Endothelial cell of umbilical vein (primary cell): ENCODE measurements at regions not wholly inside any gene's neighbourhood (a gene's known extent, or its start where the extent isn't known, plus 50 kb on each side); places are given as distances from the start of the nearest gene placed in this dataset.

Experiments used
- BruUV-seq: library from RNA; stranded (reverse); fragments of 400-500 nt; replicated peaks from 2 replicates; lab custom pipeline; 2021; lab: Mats Ljungman, UMichigan
- CTCF ChIA-PET: fragments of 300-600, 350-600 bp; sonication (Branson Sonifier 250); formaldehyde crosslinking; loops from one replicate; lab custom pipeline; 2021; ENCODE audit warnings: antibody characterized with exemption, inconsistent platforms; lab: Charles Lee
- POLR2A ChIA-PET: fragments of 300-600, 350-600 bp; sonication (Branson Sonifier 250); formaldehyde crosslinking; loops from one replicate; lab custom pipeline; 2021; ENCODE audit warnings: antibody characterized with exemption, inconsistent platforms; lab: Charles Lee
- DNase-seq: peaks from one replicate; pipeline ENCODE4 v3.0.0-alpha.2; 2011; ENCODE audit warnings: low read depth, low spot score
- FAIRE-seq: peaks from 2 replicates; lab custom pipeline; 2011; peaks lifted over from hg19 to GRCh38; lab: Jason Lieb, UNC
- H2AFZ ChIP-seq: 2 replicates; pipeline ENCODE4 v1.6.0; 2012; ENCODE audit warnings: low read depth, low read length, control low read depth, inconsistent platforms
- H3K27ac ChIP-seq: 2 replicates; pipeline ENCODE4 v1.5.1; 2011; ENCODE audit warnings: low read depth, mild to moderate bottlenecking, control low read depth, low read length, moderate library complexity; ENCODE audit not compliant: insufficient read depth
- H3K27me3 ChIP-seq, 2 experiments: 2 replicates each; pipeline versions ENCODE4 v1.6.0 to v1.6.1; 2011; ENCODE audit warnings: low read length in 2 of 2, mixed read lengths in 1 of 2; ENCODE audit not compliant: control insufficient read depth in 2 of 2, insufficient read depth in 2 of 2
- H3K36me3 ChIP-seq, 2 experiments: 2 replicates in 1 of 2; 3 replicates in 1 of 2; pipeline ENCODE4 v1.5.1; 2011; ENCODE audit warnings: low read length in 2 of 2, mild to moderate bottlenecking in 1 of 2, moderate library complexity in 1 of 2; ENCODE audit not compliant: control insufficient read depth in 2 of 2, insufficient read depth in 2 of 2; ENCODE audit errors: extremely low read depth in 1 of 2
- H3K4me1 ChIP-seq: 3 replicates; pipeline ENCODE4 v1.5.1; 2011; ENCODE audit warnings: mild to moderate bottlenecking, low read length; ENCODE audit not compliant: control insufficient read depth, insufficient read depth; ENCODE audit errors: extremely low read depth
- H3K4me2 ChIP-seq: 2 replicates; pipeline ENCODE4 v1.6.1; 2011; ENCODE audit warnings: low read length, control low read depth, mixed read lengths; ENCODE audit not compliant: insufficient read depth
- H3K4me3 ChIP-seq, 3 experiments: fragments of 200-600 bp in 1 of 3; sonication (generic), shearing (Covaris generic) in 1 of 3; replicated peaks in 1 of 3; 2 replicates each; pipeline ENCODE4 v1.5.1; 2011 to 2016; ENCODE audit warnings: control low read depth in 3 of 3, low read length in 3 of 3, mild to moderate bottlenecking in 2 of 3, inconsistent platforms in 1 of 3, low read depth in 1 of 3, moderate library complexity in 1 of 3; ENCODE audit not compliant: insufficient read depth in 1 of 3
- H3K79me2 ChIP-seq: 2 replicates; pipeline ENCODE4 v1.6.0; 2012; ENCODE audit warnings: low read length, inconsistent platforms; ENCODE audit not compliant: control insufficient read depth, insufficient read depth
- H3K9ac ChIP-seq: replicated peaks from 2 replicates; pipeline ENCODE3; 2011; ENCODE audit warnings: low read length, control low read depth; ENCODE audit not compliant: insufficient read depth; ENCODE audit errors: extremely low read depth
- H3K9me1 ChIP-seq: replicated peaks from 3 replicates; pipeline ENCODE4 v1.6.0; 2011; ENCODE audit warnings: mild to moderate bottlenecking, low read length; ENCODE audit not compliant: control insufficient read depth, insufficient read depth; ENCODE audit errors: extremely low read depth
- H3K9me3 ChIP-seq: replicated peaks from 2 replicates; pipeline ENCODE4 v1.5.1; 2012; ENCODE audit warnings: low read length, inconsistent platforms; ENCODE audit not compliant: control insufficient read depth, insufficient read depth
- H4K20me1 ChIP-seq: replicated peaks from 2 replicates; pipeline ENCODE3; 2011; ENCODE audit warnings: mild to moderate bottlenecking, low read length; ENCODE audit not compliant: control insufficient read depth, insufficient read depth; ENCODE audit errors: extremely low read depth
- CTCF ChIP-seq, 2 donors: IDR thresholded peaks; 1 replicate in 1 of 2; 2 replicates in 1 of 2; pipeline ENCODE4 v1.5.1; 2011; ENCODE audit warnings: low read length in 2 of 2, mild to moderate bottlenecking in 2 of 2, moderate library complexity in 2 of 2, control low read depth in 1 of 2, inconsistent platforms in 1 of 2, low read depth in 1 of 2; ENCODE audit not compliant: insufficient read depth in 1 of 2; ENCODE audit errors: extremely low read depth in 1 of 2
- EZH2 ChIP-seq: IDR thresholded peaks from 2 replicates; pipeline ENCODE4 v1.6.1; 2012; ENCODE audit warnings: borderline replicate concordance, low read depth, mild to moderate bottlenecking, moderate library complexity, low read length, inconsistent platforms; ENCODE audit not compliant: severe bottlenecking
- FOS ChIP-seq: IDR thresholded peaks from 2 replicates; pipeline ENCODE4 v1.6.1; 2011; ENCODE audit warnings: mild to moderate bottlenecking, low read length, moderate library complexity, borderline replicate concordance; ENCODE audit not compliant: insufficient read depth
- GATA2 ChIP-seq: IDR thresholded peaks from 2 replicates; pipeline ENCODE4 v1.7.0; 2011; ENCODE audit warnings: low read depth, mild to moderate bottlenecking, moderate library complexity, mixed read lengths, low read length; ENCODE audit not compliant: insufficient read length, insufficient read depth
- JUN ChIP-seq: IDR thresholded peaks from 2 replicates; pipeline ENCODE4 v1.6.1; 2011; ENCODE audit warnings: borderline replicate concordance, low read depth; ENCODE audit not compliant: insufficient read length, insufficient read depth
- MAX ChIP-seq: IDR thresholded peaks from 2 replicates; pipeline ENCODE4 v1.6.1; 2011; ENCODE audit not compliant: insufficient read depth, insufficient read length
- MYC ChIP-seq: IDR thresholded peaks from one replicate; pipeline ENCODE4 v1.6.1; 2011; ENCODE audit warnings: mild to moderate bottlenecking, low read depth, low read length
- POLR2A ChIP-seq: IDR thresholded peaks from 2 replicates; pipeline ENCODE4 v1.6.1; 2012; ENCODE audit warnings: low read depth, mild to moderate bottlenecking, control low read depth, low read length
- POLR2AphosphoS5 ChIP-seq: IDR thresholded peaks from 2 replicates; pipeline ENCODE4 v1.6.1; 2012; ENCODE audit warnings: low read depth, mild to moderate bottlenecking, control low read depth, low read length, moderate library complexity; ENCODE audit not compliant: insufficient read depth
- dilution Hi-C: fragments of 300-500 bp; cut with MboI; formaldehyde crosslinking; loops from one replicate; pipeline ENCODE4 v1.15.0; 2019; ENCODE audit warnings: low sequenced_read_pairs; ENCODE audit not compliant: extremely low pct_ligation_motif_present
- intact Hi-C: fragments of 100-400 bp; cut with micrococcal nuclease; formaldehyde crosslinking; loops from one replicate; pipeline ENCODE4 v1.10.0; 2022

GRCh38 chrX:26873736-26874135 is 589.4 kb downstream of the PPP4R3C start:
- CTCF ChIA-PET = no interaction called here
- H2AFZ ChIP-seq = no peak overlapping the region
- no peak overlapping the region for H3K4me2 ChIP-seq
- no peaks in the 10 kb centered on the region for H3K4me1 ChIP-seq
- intact Hi-C loops = no loop called here
- no peak overlapping the region for H3K4me3 ChIP-seq
- no peak for TF ChIP-seq POLR2A
- TF ChIP-seq JUN = no peak
- TF ChIP-seq POLR2AphosphoS5 = no peak
- TF ChIP-seq CTCF (IDR thresholded peaks at IDR 0.05; ENCODE audit: extremely low read depth in 1 of 2, insufficient read depth in 1 of 2, low read depth in 1 of 2, low read length in 2 of 2) = no peak
- no peak for TF ChIP-seq EZH2
- no peaks in the 10 kb centered on the region for H3K9me1 ChIP-seq
- no peak overlapping the region for H3K27ac ChIP-seq
- no peaks in the 10 kb centered on the region for H3K9me3 ChIP-seq
- DNase-seq = no peak
- no TSS peak for BruUV-seq
- no peaks in the 10 kb centered on the region for H3K27me3 ChIP-seq
- no peaks in the 10 kb centered on the region for H3K79me2 ChIP-seq
- no peaks in the 10 kb centered on the region for H4K20me1 ChIP-seq
- POLR2A ChIA-PET = no interaction called here
- no peak for FAIRE-seq
- H3K36me3 ChIP-seq = no peaks in the 10 kb centered on the region
- dilution Hi-C loops = no loop called here
- no peak overlapping the region for H3K9ac ChIP-seq

GRCh38 chrX:26871967-26872366 is 591.2 kb downstream of the PPP4R3C start:
- TF ChIP-seq MYC = no peak
- TF ChIP-seq JUN = no peak
- no peak for TF ChIP-seq MAX
- no peak for TF ChIP-seq POLR2A
- no peak for TF ChIP-seq CTCF (IDR thresholded peaks at IDR 0.05; ENCODE audit: extremely low read depth in 1 of 2, insufficient read depth in 1 of 2, low read depth in 1 of 2, low read length in 2 of 2)
- no peak for TF ChIP-seq POLR2AphosphoS5
- no peak for TF ChIP-seq GATA2
- no peak for TF ChIP-seq FOS
- H3K4me3 ChIP-seq = no peak overlapping the region
- intact Hi-C loops = no loop called here
- no peaks in the 10 kb centered on the region for H3K9me3 ChIP-seq
- no peaks in the 10 kb centered on the region for H4K20me1 ChIP-seq
- no TSS peak for BruUV-seq
- no peaks in the 10 kb centered on the region for H3K4me1 ChIP-seq
- dilution Hi-C loops = no loop called here
- no peaks in the 10 kb centered on the region for H3K9me1 ChIP-seq
- POLR2A ChIA-PET = no interaction called here
- DNase-seq (no peak), FAIRE-seq (no peak)
- no peak overlapping the region for H2AFZ ChIP-seq
- no peak overlapping the region for H3K4me2 ChIP-seq
- no peak overlapping the region for H3K27ac ChIP-seq
- H3K9ac ChIP-seq = no peak overlapping the region
- CTCF ChIA-PET = no interaction called here
- H3K27me3 ChIP-seq = no peaks in the 10 kb centered on the region
- no peaks in the 10 kb centered on the region for H3K36me3 ChIP-seq
- H3K79me2 ChIP-seq = no peaks in the 10 kb centered on the region
